ENCODE measurements at regions not wholly inside any gene's neighbourhood (a gene's known extent, or its start where the extent isn't known, plus 50 kb on each side); places are given as distances from the start of the nearest gene placed in this dataset.

DNA sequence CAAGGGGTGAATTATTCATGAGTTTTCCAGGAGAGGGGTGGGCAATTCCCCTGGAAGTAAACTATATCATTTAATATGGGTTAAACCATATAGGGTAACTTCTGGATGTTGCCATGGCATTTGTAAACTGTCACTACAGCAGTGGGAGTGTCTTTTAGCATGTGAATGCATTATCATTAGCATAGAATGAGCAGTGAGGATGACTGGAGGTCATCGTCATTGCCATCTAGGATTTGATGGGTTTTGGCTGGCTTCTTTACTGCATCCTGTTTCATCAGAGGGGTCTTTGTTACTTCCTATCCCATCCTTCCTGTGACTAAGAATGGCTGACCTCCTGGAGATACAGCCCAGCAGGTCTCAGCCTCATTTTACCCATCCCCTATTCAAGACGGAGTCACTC, 139.5 kb upstream of the PRKCQ start:
- TF ChIP-seq E2F4 (CRISPR knock-in tag; IDR thresholded peaks at IDR 0.05; ENCODE audit: borderline replicate concordance, low read depth) (no peak), USF1 (CRISPR knock-in tag; IDR thresholded peaks at IDR 0.05) (no peak), TEAD4 (CRISPR knock-in tag; IDR thresholded peaks at IDR 0.05) (no peak), GABPB1 (CRISPR knock-in tag; IDR thresholded peaks at IDR 0.05) (no peak), E2F1 (CRISPR knock-in tag; IDR thresholded peaks at IDR 0.05) (no peak), ATF1 (CRISPR knock-in tag; IDR thresholded peaks at IDR 0.05) (no peak)
- TF ChIP-seq, protein P1, sequence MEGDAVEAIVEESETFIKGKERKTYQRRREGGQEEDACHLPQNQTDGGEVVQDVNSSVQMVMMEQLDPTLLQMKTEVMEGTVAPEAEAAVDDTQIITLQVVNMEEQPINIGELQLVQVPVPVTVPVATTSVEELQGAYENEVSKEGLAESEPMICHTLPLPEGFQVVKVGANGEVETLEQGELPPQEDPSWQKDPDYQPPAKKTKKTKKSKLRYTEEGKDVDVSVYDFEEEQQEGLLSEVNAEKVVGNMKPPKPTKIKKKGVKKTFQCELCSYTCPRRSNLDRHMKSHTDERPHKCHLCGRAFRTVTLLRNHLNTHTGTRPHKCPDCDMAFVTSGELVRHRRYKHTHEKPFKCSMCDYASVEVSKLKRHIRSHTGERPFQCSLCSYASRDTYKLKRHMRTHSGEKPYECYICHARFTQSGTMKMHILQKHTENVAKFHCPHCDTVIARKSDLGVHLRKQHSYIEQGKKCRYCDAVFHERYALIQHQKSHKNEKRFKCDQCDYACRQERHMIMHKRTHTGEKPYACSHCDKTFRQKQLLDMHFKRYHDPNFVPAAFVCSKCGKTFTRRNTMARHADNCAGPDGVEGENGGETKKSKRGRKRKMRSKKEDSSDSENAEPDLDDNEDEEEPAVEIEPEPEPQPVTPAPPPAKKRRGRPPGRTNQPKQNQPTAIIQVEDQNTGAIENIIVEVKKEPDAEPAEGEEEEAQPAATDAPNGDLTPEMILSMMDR (IDR thresholded peaks at IDR 0.05), result no peak
- TF ChIP-seq, protein P2, sequence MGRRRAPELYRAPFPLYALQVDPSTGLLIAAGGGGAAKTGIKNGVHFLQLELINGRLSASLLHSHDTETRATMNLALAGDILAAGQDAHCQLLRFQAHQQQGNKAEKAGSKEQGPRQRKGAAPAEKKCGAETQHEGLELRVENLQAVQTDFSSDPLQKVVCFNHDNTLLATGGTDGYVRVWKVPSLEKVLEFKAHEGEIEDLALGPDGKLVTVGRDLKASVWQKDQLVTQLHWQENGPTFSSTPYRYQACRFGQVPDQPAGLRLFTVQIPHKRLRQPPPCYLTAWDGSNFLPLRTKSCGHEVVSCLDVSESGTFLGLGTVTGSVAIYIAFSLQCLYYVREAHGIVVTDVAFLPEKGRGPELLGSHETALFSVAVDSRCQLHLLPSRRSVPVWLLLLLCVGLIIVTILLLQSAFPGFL (CRISPR knock-in tag; IDR thresholded peaks at IDR 0.05; ENCODE audit: borderline replicate concordance), result no peak
